ENCODE measurements at regions not wholly inside any gene's neighbourhood (a gene's known extent, or its start where the extent isn't known, plus 50 kb on each side); places are given as distances from the start of the nearest gene placed in this dataset.
"Not testable (repeated sequence)": the region's sequence is repeated elsewhere in the genome, so short reads cannot be mapped to it uniquely, and the experiment has no call there.

GRCh38 chr1:96145492-96145891 lies 576.1 kb upstream of the PTBP2 start:
- Histone ChIP-seq H3K4me3 (replicated peaks in 1 of 3; ENCODE audit: insufficient read depth in 1 of 3, low read depth in 2 of 3, low read length in 3 of 3) (no peak overlapping the region), H3K9ac (ENCODE audit: insufficient read depth, low read depth, low read length) (no peak overlapping the region), H3K4me2 (ENCODE audit: low read depth, low read length) (no peak overlapping the region), H3K4me1 (ENCODE audit: insufficient read depth, low read length) (no peaks in the 10 kb centered on the region), H3K27me3 (ENCODE audit: control insufficient read depth in 1 of 2, insufficient read depth in 2 of 2, low read length in 2 of 2) (no peaks in the 10 kb centered on the region), H3K79me2 (ENCODE audit: insufficient read depth, low read length) (no peaks in the 10 kb centered on the region), H2AFZ (ENCODE audit: low read length) (no peak overlapping the region), H3K27ac (ENCODE audit: extremely low read length, insufficient read depth, low read length) (no peak overlapping the region), H3K9me3 (ENCODE audit: low read length) (no peaks in the 10 kb centered on the region), H4K20me1 (ENCODE audit: insufficient read depth, low read length) (no peaks in the 10 kb centered on the region), H3K36me3 (replicated peaks in 1 of 2; ENCODE audit: control insufficient read depth in 1 of 2, insufficient read depth in 2 of 2, low read length in 2 of 2) (no peaks in the 10 kb centered on the region)
- POLR2A ChIA-PET, result no interaction called here
- ATAC-seq (no peak), DNase-seq (ENCODE audit: low spot score) (no peak), FAIRE-seq (no peak)
- TF ChIP-seq ZNF224 (CRISPR knock-in tag; IDR thresholded peaks at IDR 0.05) (no peak), ZNF12 (CRISPR knock-in tag; IDR thresholded peaks at IDR 0.05) (no peak), NCOA2 (CRISPR knock-in tag; IDR thresholded peaks at IDR 0.05) (no peak), STAT5B (CRISPR knock-in tag; IDR thresholded peaks at IDR 0.05) (no peak), CENPT (CRISPR knock-in tag; IDR thresholded peaks at IDR 0.05; ENCODE audit: low read depth) (no peak), HNF4A (CRISPR knock-in tag; IDR thresholded peaks at IDR 0.05) (no peak), SNAPC5 (CRISPR knock-in tag; IDR thresholded peaks at IDR 0.05; ENCODE audit: borderline replicate concordance) (no peak), ATF1 (CRISPR knock-in tag; IDR thresholded peaks at IDR 0.05) (no peak), SP4 (CRISPR knock-in tag; IDR thresholded peaks at IDR 0.05) (no peak)
- CTCF ChIA-PET (ENCODE audit: low intra/inter-chr PET ratio, low total read pairs), result no interaction called here
- intact Hi-C loops (cut with micrococcal nuclease; ENCODE audit: unreplicated experiment) (no loop called here), in situ Hi-C loops (cut with HindIII; ENCODE audit: extremely low pct_ligation_motif_present, low pct_unique_long_range_greater_than_20kb) (no loop called here)
- BruUV-seq (replicated peaks), result no TSS peak

DNA sequence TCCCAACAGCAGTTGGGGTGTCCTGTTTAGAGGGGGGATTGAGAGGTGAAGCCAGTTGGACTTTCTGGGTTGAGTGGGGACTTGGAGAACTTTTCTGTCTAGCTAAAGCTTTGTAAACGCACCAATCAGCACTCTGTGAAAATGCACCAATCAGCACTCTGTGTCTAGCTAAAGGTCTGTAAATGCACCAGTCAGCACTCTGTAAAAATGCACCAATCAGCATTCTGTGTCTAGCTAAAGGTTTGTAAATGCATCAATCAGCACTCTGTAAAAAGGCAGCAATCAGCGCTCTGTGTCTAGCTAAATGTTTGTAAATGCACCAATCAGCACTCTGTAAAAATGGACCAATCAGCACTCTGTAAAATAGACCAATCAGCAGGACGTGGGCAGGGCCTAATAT lies 568.6 kb upstream of the PTBP2 start:
- intact Hi-C loops (cut with micrococcal nuclease; ENCODE audit: unreplicated experiment); H3K27me3 ChIP-seq (ENCODE audit: control insufficient read depth in 1 of 2, insufficient read depth in 2 of 2, low read length in 2 of 2); H3K4me2 ChIP-seq (ENCODE audit: low read depth, low read length); ATAC-seq; H3K36me3 ChIP-seq (replicated peaks in 1 of 2; ENCODE audit: control insufficient read depth in 1 of 2, insufficient read depth in 2 of 2, low read length in 2 of 2); H3K4me3 ChIP-seq (replicated peaks in 1 of 3; ENCODE audit: insufficient read depth in 1 of 3, low read depth in 2 of 3, low read length in 3 of 3); POLR2A ChIA-PET; H4K20me1 ChIP-seq (ENCODE audit: insufficient read depth, low read length); H3K27ac ChIP-seq (ENCODE audit: extremely low read length, insufficient read depth, low read length); in situ Hi-C loops (cut with HindIII; ENCODE audit: extremely low pct_ligation_motif_present, low pct_unique_long_range_greater_than_20kb); H2AFZ ChIP-seq (ENCODE audit: low read length); H3K9ac ChIP-seq (ENCODE audit: insufficient read depth, low read depth, low read length); H3K79me2 ChIP-seq (ENCODE audit: insufficient read depth, low read length); CTCF ChIA-PET (ENCODE audit: low intra/inter-chr PET ratio, low total read pairs); FAIRE-seq; H3K4me1 ChIP-seq (ENCODE audit: insufficient read depth, low read length); DNase-seq (ENCODE audit: low spot score); BruUV-seq (replicated peaks): not testable (repeated sequence)
- 15% methylated on average over 3 of the region's 3 CpGs for whole genome bisulfite sequencing (ENCODE audit: low lambda C conversion rate)
- H3K9me3 ChIP-seq (ENCODE audit: low read length), result peaks cover 41% of the 10 kb centered on the region
- TF ChIP-seq MAFK (conservative IDR thresholded peaks at IDR 0.05 in 1 of 2, IDR thresholded peaks at IDR 0.05 in 1 of 2; ENCODE audit: low read length in 2 of 2) (peak; percentile 58 to 73; a peak in 3 of 4 replicates), MAFF (IDR thresholded peaks at IDR 0.05; ENCODE audit: low read depth, low read length) (peak; percentile 70)
